Activated CD4-positive, alpha-beta memory T cell treated with anti-CD3 and anti-CD28 coated beads for 36 hours (primary cell): ENCODE measurements at regions not wholly inside any gene's neighbourhood (a gene's known extent, or its start where the extent isn't known, plus 50 kb on each side); places are given as distances from the start of the nearest gene placed in this dataset.
A peak's percentile ranks its signal among the peaks of the same experiment; 100 is the strongest.

ENCODE experiments used
- CTCF ChIA-PET: fragments of 350-600 bp; sonication (Branson Sonifier 250); formaldehyde crosslinking; loops from one replicate; lab custom pipeline; 2021; ENCODE audit warnings: antibody characterized with exemption, inconsistent platforms; lab: Charles Lee
- POLR2A ChIA-PET: fragments of 350-600 bp; sonication (Branson Sonifier 250); formaldehyde crosslinking; loops from one replicate; lab custom pipeline; 2021; ENCODE audit warnings: antibody characterized with exemption; lab: Charles Lee
- DNase-seq: peaks from one replicate; pipeline ENCODE4 v3.0.0-alpha.2; 2020
- H3K27ac Mint-ChIP-seq: one replicate; pipeline ENCODE4 v1.8.0; 2021; ENCODE audit warnings: mixed read lengths
- H3K27me3 Mint-ChIP-seq: one replicate; pipeline ENCODE4 v1.8.0; 2021; ENCODE audit warnings: mixed read lengths
- H3K36me3 Mint-ChIP-seq: one replicate; pipeline ENCODE4 v1.8.0; 2021; ENCODE audit warnings: mixed read lengths
- H3K4me1 Mint-ChIP-seq: one replicate; pipeline ENCODE4 v1.8.0; 2021; ENCODE audit warnings: low read depth, mixed read lengths
- H3K4me3 Mint-ChIP-seq: one replicate; pipeline ENCODE4 v1.8.0; 2021; ENCODE audit warnings: mild to moderate bottlenecking, mixed read lengths
- H3K9me3 Mint-ChIP-seq: one replicate; pipeline ENCODE4 v1.8.0; 2021; ENCODE audit warnings: mixed read lengths
- intact Hi-C: fragments of 100-400 bp; cut with micrococcal nuclease; formaldehyde crosslinking; loops from one replicate; pipeline ENCODE4 v1.15.1; 2023

- ChIA-PET POLR2A (interaction anchor here (0.6 to 1.0 kb wide), 2 partner anchors 23 to 113 kb away, joined by 3 to 4 read pairs; no protein-coding TSS in a partner anchor), CTCF (interaction anchor here (1.1 kb wide), 1 partner anchor 41 kb away, joined by 3 read pairs; no protein-coding TSS in a partner anchor)
- H3K4me3 Mint-ChIP-seq = no peak overlapping the region
- no peaks in the 10 kb centered on the region for H3K27me3 Mint-ChIP-seq
- intact Hi-C loops = no loop called here
- H3K4me1 Mint-ChIP-seq = peaks cover 52% of the 10 kb centered on the region
- DNase-seq = no peak
- no peak overlapping the region for H3K27ac Mint-ChIP-seq
- no peaks in the 10 kb centered on the region for H3K36me3 Mint-ChIP-seq
- H3K9me3 Mint-ChIP-seq = no peaks in the 10 kb centered on the region
Observed at GRCh38 chr10:110391541-110391940, 86.8 kb upstream of the SMNDC1 start.

GRCh38 chr10:110392121-110392520 lies 87.4 kb upstream of the SMNDC1 start:
- Mint-ChIP-seq H3K9me3 (no peaks in the 10 kb centered on the region), H3K27me3 (no peaks in the 10 kb centered on the region), H3K4me3 (no peak overlapping the region), H3K4me1 (peaks cover 52% of the 10 kb centered on the region), H3K27ac (no peak overlapping the region), H3K36me3 (no peaks in the 10 kb centered on the region)
- CTCF ChIA-PET = no interaction called here
- POLR2A ChIA-PET = interaction anchor here (1.0 kb wide), 1 partner anchor 22 kb away, joined by 3 read pairs; no protein-coding TSS in a partner anchor
- intact Hi-C loops = no loop called here
- no peak for DNase-seq

DNA sequence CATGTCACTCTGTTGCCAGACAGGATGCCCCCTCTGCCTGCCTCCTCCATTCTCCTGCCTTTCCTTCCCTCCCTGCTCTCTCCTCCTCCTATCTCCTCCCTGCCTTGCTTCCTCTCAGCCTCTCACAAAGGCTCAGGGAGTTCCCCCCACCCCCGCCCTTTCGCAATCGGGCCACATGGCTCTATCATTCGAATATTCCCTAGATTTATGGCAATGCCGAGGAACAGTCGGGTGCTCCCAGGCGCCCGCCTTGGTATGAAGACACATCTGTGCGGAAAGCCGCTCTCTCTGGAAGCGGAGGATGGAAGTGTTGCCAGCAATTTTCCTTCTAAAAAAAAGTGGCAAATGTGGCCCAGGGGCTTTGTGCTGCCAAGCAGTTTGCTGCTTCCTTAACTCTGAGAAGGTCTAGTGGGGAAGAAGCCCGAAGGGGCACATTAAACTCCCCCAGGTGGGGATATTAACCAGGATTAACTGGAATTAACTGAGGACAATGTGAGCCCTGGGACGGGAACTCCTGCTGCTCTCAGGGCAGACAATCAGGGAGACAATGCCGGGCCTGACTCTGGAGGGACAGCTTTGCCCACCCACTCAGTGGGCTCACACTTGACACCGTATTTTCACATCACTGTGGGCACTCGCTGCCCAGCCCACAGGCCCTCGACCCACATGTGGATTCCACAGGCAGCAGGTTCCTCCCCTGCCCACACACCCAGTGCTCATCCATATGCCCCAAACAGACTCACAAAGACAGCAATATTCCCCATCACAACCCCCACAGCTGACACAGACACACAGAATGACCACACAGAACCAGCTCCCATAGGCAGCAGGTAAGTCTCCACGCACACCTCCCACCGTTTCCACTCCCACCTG lies 88.4 kb upstream of the SMNDC1 start:
- ChIA-PET POLR2A (no interaction called here), CTCF (no interaction called here)
- no peaks in the 10 kb centered on the region for H3K27me3 Mint-ChIP-seq
- peak overlapping the region; percentile 14 for H3K27ac Mint-ChIP-seq
- H3K9me3 Mint-ChIP-seq = no peaks in the 10 kb centered on the region
- no peak overlapping the region for H3K4me3 Mint-ChIP-seq
- H3K4me1 Mint-ChIP-seq = peaks cover 47% of the 10 kb centered on the region
- intact Hi-C loops = no loop called here
- no peaks in the 10 kb centered on the region for H3K36me3 Mint-ChIP-seq
- DNase-seq = no peak

GRCh38 chr10:110393866-110394265 lies 89.1 kb upstream of the SMNDC1 start:
- Mint-ChIP-seq H3K27me3 (no peaks in the 10 kb centered on the region), H3K4me1 (peaks cover 48% of the 10 kb centered on the region), H3K27ac (peak overlapping the region; percentile 9), H3K4me3 (no peak overlapping the region), H3K36me3 (no peaks in the 10 kb centered on the region), H3K9me3 (no peaks in the 10 kb centered on the region)
- intact Hi-C loops = no loop called here
- POLR2A ChIA-PET = no interaction called here
- no peak for DNase-seq
- CTCF ChIA-PET = no interaction called here

DNA sequence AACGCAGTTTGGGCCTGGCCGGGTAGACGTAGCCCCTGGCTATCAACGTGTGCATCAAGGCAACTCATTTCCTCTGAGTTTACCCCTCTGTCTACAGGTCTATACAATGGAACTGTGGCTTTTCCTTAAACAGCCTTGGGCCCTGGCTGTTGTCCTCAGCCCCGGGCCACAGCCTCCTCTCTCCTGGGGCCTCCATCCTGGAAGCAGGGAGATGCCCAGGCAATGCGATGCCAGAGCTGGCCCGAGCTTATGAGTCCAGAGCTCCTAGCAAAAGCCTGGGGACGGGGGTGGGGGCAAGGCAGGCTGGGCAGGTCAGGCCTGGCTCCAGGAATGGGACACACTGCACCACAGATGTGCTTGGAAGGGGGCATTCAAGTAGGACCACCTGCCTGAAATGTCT lies 89.6 kb upstream of the SMNDC1 start:
- Mint-ChIP-seq H3K36me3 (no peaks in the 10 kb centered on the region), H3K4me1 (peaks cover 50% of the 10 kb centered on the region), H3K27me3 (no peaks in the 10 kb centered on the region), H3K27ac (no peak overlapping the region), H3K4me3 (no peak overlapping the region), H3K9me3 (no peaks in the 10 kb centered on the region)
- intact Hi-C loops = no loop called here
- CTCF ChIA-PET = interaction anchor here (1.0 kb wide), 1 partner anchor 40 kb away, joined by 3 read pairs; no protein-coding TSS in a partner anchor
- no peak for DNase-seq
- POLR2A ChIA-PET = no interaction called here

- H3K4me1 Mint-ChIP-seq = peaks cover 48% of the 10 kb centered on the region
- no peaks in the 10 kb centered on the region for H3K27me3 Mint-ChIP-seq
- POLR2A ChIA-PET = interaction anchor here (1.2 kb wide), 1 partner anchor 103 kb away, joined by 4 read pairs; no protein-coding TSS in a partner anchor
- CTCF ChIA-PET = interaction anchor here (1.0 kb wide), 1 partner anchor 41 kb away, joined by 3 read pairs; no protein-coding TSS in a partner anchor
- no peak overlapping the region for H3K4me3 Mint-ChIP-seq
- no peaks in the 10 kb centered on the region for H3K36me3 Mint-ChIP-seq
- intact Hi-C loops = loop anchor here (1.0 kb wide), 4 partner anchors 19 to 38 kb away; no protein-coding TSS in a partner anchor
- DNase-seq = no peak
- no peaks in the 10 kb centered on the region for H3K9me3 Mint-ChIP-seq
- peak overlapping the region; percentile 79 for H3K27ac Mint-ChIP-seq
Observed at GRCh38 chr10:110394898-110395297, 90.2 kb upstream of the SMNDC1 start.

DNA sequence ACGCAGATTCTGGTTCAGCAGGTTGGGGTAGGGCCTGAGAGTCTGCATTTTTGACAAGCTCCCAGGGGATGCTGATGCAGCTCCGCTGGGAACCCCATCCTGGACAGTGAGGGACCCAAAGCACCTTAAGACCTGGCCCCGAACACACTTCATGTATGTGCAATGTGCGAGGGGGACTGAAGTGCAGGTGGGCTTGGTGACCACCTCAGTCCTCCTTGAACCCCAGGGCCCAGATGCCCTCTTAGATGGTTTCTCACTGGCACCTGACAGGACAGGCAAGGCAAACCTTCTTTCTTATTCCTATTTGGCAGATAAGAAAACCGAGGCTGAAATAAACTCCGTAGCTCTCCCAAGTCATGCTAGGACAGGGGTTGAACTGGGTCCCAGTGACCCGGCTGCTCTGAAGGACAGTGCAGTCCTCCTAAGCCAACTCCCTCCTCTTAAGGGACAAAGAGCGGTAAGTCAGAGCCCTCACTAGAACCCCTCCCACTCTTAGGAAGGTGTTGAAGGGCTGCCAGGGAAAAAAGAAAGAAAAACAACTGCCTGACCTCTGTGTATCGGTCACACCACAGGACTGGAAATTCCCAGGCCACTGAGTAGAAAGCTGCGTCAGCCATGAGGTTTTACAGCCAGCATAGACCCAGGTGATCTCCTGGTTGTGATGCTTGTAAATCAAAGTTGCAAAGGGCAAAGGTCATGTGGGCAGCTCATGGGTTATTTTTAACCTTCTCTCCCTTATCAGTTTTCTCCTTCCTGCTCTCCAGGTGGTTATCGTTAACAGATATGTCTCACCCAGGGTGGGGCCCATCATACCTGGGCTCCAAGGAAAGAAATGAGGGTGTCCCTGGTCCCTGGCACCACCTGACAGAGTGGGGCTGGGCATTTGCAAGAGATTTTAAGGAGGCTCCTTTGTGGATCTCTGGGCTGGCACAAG lies 90.9 kb upstream of the SMNDC1 start:
- H3K4me1 Mint-ChIP-seq = peaks cover 48% of the 10 kb centered on the region
- ChIA-PET CTCF (interaction anchor here (1.0 kb wide), 2 partner anchors 42 kb away, joined by 3 read pairs; no protein-coding TSS in a partner anchor), POLR2A (interaction anchor here (0.9 to 1.4 kb wide), 6 partner anchors 30 to 109 kb away, joined by 3 to 4 read pairs (median 3); no protein-coding TSS in a partner anchor)
- H3K27me3 Mint-ChIP-seq = no peaks in the 10 kb centered on the region
- intact Hi-C loops = loop anchor here (1.0 kb wide), 4 partner anchors 19 to 38 kb away; no protein-coding TSS in a partner anchor
- peak; percentile 86 for DNase-seq
- H3K9me3 Mint-ChIP-seq = no peaks in the 10 kb centered on the region
- H3K36me3 Mint-ChIP-seq = no peaks in the 10 kb centered on the region
- H3K4me3 Mint-ChIP-seq = no peak overlapping the region
- peak overlapping the region; percentile 79 for H3K27ac Mint-ChIP-seq

DNA sequence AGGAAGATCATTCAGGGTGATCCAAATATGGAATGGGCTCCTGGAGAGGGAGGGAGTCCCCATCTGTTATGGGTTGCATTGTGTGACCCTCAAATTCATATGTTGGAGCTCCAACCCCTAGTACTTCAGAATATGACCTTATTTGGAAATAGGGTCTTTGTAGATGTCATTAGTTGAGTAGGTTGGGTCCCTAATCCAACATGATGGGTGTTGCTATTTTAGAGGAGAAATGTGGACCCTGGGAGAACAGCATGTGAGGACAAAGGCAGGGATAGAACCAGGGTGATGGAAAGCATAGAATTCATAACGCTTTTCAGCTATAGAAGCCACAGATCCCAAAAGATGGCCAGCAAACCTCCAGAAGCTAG lies 91.5 kb upstream of the SMNDC1 start:
- Mint-ChIP-seq H3K27ac (peak overlapping the region; percentile 79), H3K4me3 (no peak overlapping the region), H3K36me3 (no peaks in the 10 kb centered on the region), H3K4me1 (peaks cover 48% of the 10 kb centered on the region), H3K9me3 (no peaks in the 10 kb centered on the region), H3K27me3 (no peaks in the 10 kb centered on the region)
- ChIA-PET POLR2A (interaction anchor here (0.9 to 1.4 kb wide), 5 partner anchors 30 to 109 kb away, joined by 3 read pairs; no protein-coding TSS in a partner anchor), CTCF (interaction anchor here (0.8 to 1.0 kb wide), 2 partner anchors 41 to 43 kb away, joined by 3 to 4 read pairs; no protein-coding TSS in a partner anchor)
- DNase-seq = no peak
- intact Hi-C loops = no loop called here

DNA sequence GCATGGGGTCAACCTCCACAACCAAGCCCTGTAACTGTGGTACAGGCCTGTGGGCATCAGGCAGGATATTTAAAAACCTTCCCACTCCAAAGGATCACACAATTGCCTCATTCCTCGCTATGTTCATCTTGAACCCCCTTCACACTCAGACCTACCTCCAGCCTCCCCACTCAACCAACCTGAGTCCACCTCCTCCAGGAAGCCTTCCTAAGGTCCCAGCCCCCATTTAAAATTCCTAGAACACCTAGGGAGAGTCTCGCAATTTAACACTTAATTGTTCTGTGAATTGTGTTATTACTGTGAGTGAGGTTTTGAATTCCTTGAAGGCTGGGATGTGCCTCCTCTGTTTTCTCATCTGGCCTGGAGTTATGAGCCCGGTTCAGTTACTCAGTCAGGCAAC lies 93.1 kb upstream of the SMNDC1 start:
- peaks cover 42% of the 10 kb centered on the region for H3K4me1 Mint-ChIP-seq
- intact Hi-C loops = no loop called here
- H3K4me3 Mint-ChIP-seq = no peak overlapping the region
- H3K27ac Mint-ChIP-seq = peak overlapping the region; percentile 67
- no peaks in the 10 kb centered on the region for H3K36me3 Mint-ChIP-seq
- no peaks in the 10 kb centered on the region for H3K9me3 Mint-ChIP-seq
- ChIA-PET POLR2A (no interaction called here), CTCF (no interaction called here)
- no peaks in the 10 kb centered on the region for H3K27me3 Mint-ChIP-seq
- no peak for DNase-seq

GRCh38 chr10:110398419-110399105 lies 93.8 kb upstream of the SMNDC1 start:
- H3K27ac Mint-ChIP-seq = no peak overlapping the region
- H3K4me3 Mint-ChIP-seq = no peak overlapping the region
- H3K4me1 Mint-ChIP-seq = peaks cover 36% of the 10 kb centered on the region
- no peaks in the 10 kb centered on the region for H3K36me3 Mint-ChIP-seq
- peak; percentile 48 for DNase-seq
- POLR2A ChIA-PET = no interaction called here
- intact Hi-C loops = no loop called here
- CTCF ChIA-PET = no interaction called here
- no peaks in the 10 kb centered on the region for H3K9me3 Mint-ChIP-seq
- no peaks in the 10 kb centered on the region for H3K27me3 Mint-ChIP-seq
